PC-9 (cell line): ENCODE measurements at regions not wholly inside any gene's neighbourhood (a gene's known extent, or its start where the extent isn't known, plus 50 kb on each side); places are given as distances from the start of the nearest gene placed in this dataset.

ENCODE experiments used
- BruUV-seq: library from RNA; stranded (reverse); fragments of 400-500 nt; replicated peaks from 2 replicates; lab custom pipeline; 2021; lab: Mats Ljungman, UMichigan
- CTCF ChIA-PET: fragments of 300-600 bp; sonication (Branson Sonifier 250); formaldehyde crosslinking; loops from one replicate; lab custom pipeline; 2022; ENCODE audit warnings: antibody characterized with exemption; lab: Charles Lee
- POLR2A ChIA-PET: fragments of 300-600 bp; sonication (Branson Sonifier 250); formaldehyde crosslinking; loops from one replicate; lab custom pipeline; 2022; ENCODE audit warnings: antibody characterized with exemption; ENCODE audit not compliant: unreplicated experiment; lab: Charles Lee
- DNase-seq, 2 experiments: peaks; one replicate each; pipeline versions ENCODE4 v3.0.0 to v3.0.0-alpha.2; 2015 to 2022; ENCODE audit warnings: mixed read lengths in 1 of 2
- H2AFZ ChIP-seq: fragments of 200-600 bp; sonication (generic); 2 replicates; pipeline ENCODE4 v1.8.1; 2017; ENCODE audit warnings: antibody characterized with exemption
- H3F3A ChIP-seq: fragments of 200-600 bp; sonication (generic); 2 replicates; pipeline ENCODE4 v1.8.1; 2017; ENCODE audit warnings: antibody characterized with exemption, mild to moderate bottlenecking, low read depth; ENCODE audit not compliant: insufficient read depth
- H3K27ac ChIP-seq: fragments of 200-600 bp; sonication (generic); 2 replicates; pipeline ENCODE4 v1.6.1; 2016; ENCODE audit warnings: mixed run types
- H3K27me3 ChIP-seq: fragments of 200-600 bp; sonication (generic); 2 replicates; pipeline ENCODE4 v1.6.1; 2016; ENCODE audit warnings: low read depth, mixed run types; ENCODE audit not compliant: insufficient read depth
- H3K36me3 ChIP-seq: fragments of 200-600 bp; sonication (generic); 2 replicates; pipeline ENCODE4 v1.6.1; 2016; ENCODE audit warnings: low read depth, mixed run types
- H3K4me1 ChIP-seq: fragments of 200-600 bp; sonication (generic); replicated peaks from 2 replicates; pipeline ENCODE4 v1.6.1; 2016; ENCODE audit warnings: mixed run types; ENCODE audit not compliant: insufficient read depth
- H3K4me2 ChIP-seq: fragments of 200-600 bp; sonication (generic); 2 replicates; pipeline ENCODE4 v1.6.1; 2017; ENCODE audit warnings: mixed run types
- H3K4me3 ChIP-seq: fragments of 200-600 bp; sonication (generic); 2 replicates; pipeline ENCODE4 v1.6.1; 2016; ENCODE audit warnings: mixed run types
- H3K79me2 ChIP-seq: fragments of 200-600 bp; sonication (generic); 2 replicates; pipeline ENCODE4 v1.6.1; 2017; ENCODE audit warnings: low read depth, mixed run types
- H3K9me2 ChIP-seq: fragments of 200-600 bp; sonication (generic); 2 replicates; pipeline ENCODE4 v1.8.1; 2017; ENCODE audit warnings: mild to moderate bottlenecking; ENCODE audit not compliant: insufficient read depth
- H3K9me3 ChIP-seq: fragments of 200-600 bp; sonication (generic); 2 replicates; pipeline ENCODE4 v1.8.1; 2016; ENCODE audit warnings: low read depth; ENCODE audit not compliant: insufficient read depth
- H4K20me1 ChIP-seq: fragments of 200-600 bp; sonication (generic); 2 replicates; pipeline ENCODE4 v1.8.1; 2017; ENCODE audit not compliant: insufficient read depth
- CTCF ChIP-seq: fragments of 200-600 bp; sonication (generic); conservative IDR thresholded peaks from 2 replicates; pipeline ENCODE4 v1.6.1; 2017; ENCODE audit warnings: mixed run types, antibody characterized with exemption, mild to moderate bottlenecking, moderate library complexity
- EZH2 ChIP-seq: fragments of 200-600 bp; sonication (generic); IDR thresholded peaks from 2 replicates; pipeline ENCODE4 v1.8.0; 2017; ENCODE audit warnings: antibody characterized with exemption, low read depth
- intact Hi-C: fragments of 100-400 bp; cut with micrococcal nuclease; formaldehyde crosslinking; loops from one replicate; pipeline ENCODE4 v1.10.0; 2022; ENCODE audit not compliant: unreplicated experiment

GRCh38 chr3:166471074-166471767 lies 634.0 kb upstream of the BCHE start:
- no peak for TF ChIP-seq EZH2
- no peak for TF ChIP-seq CTCF
- no peaks in the 10 kb centered on the region for H3K79me2 ChIP-seq
- DNase-seq: no peak
- ChIA-PET POLR2A (no interaction called here), CTCF (no interaction called here)
- H2AFZ ChIP-seq: no peak overlapping the region
- H3K36me3 ChIP-seq: no peaks in the 10 kb centered on the region
- H3K27ac ChIP-seq: no peak overlapping the region
- H3K4me1 ChIP-seq: no peaks in the 10 kb centered on the region
- BruUV-seq: no TSS peak
- no peaks in the 10 kb centered on the region; the same call in 1 of the 2 replicates for H3K9me2 ChIP-seq
- H3F3A ChIP-seq: no peaks in the 10 kb centered on the region
- no peaks in the 10 kb centered on the region for H3K27me3 ChIP-seq
- no peaks in the 10 kb centered on the region for H4K20me1 ChIP-seq
- no peak overlapping the region for H3K4me3 ChIP-seq
- H3K4me2 ChIP-seq: no peak overlapping the region
- intact Hi-C loops: no loop called here
- H3K9me3 ChIP-seq: no peaks in the 10 kb centered on the region

GRCh38 chr3:166462891-166463470 lies 625.8 kb upstream of the BCHE start:
- CTCF ChIA-PET: no interaction called here
- TF ChIP-seq EZH2 (no peak), CTCF (no peak)

DNA sequence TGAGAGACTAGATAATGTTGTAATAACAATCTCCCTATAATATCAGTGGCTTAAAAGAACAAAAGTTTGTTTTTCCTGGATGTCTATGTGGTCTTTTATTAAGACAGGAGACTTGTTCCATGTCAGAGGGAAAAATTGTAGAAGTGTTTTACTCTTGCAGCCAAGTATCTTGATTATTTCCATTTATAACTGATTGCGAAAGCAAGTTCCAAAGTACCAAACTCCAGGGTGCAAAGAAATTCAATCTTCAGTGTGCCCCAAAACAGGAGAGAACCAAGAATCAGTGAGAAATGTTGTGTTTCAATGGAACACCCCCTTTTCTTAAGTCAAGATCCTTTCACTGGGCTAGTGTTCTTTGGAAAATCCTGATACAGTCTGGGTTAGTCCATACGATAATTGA lies 624.4 kb upstream of the BCHE start:
- BruUV-seq: no TSS peak
- H3K4me1 ChIP-seq: no peaks in the 10 kb centered on the region
- no peak overlapping the region for H3K4me3 ChIP-seq
- H3K9me2 ChIP-seq: no peaks in the 10 kb centered on the region; the same call in 1 of the 2 replicates
- H4K20me1 ChIP-seq: no peaks in the 10 kb centered on the region
- ChIA-PET POLR2A (no interaction called here), CTCF (no interaction called here)
- H3K9me3 ChIP-seq: no peaks in the 10 kb centered on the region
- no peak overlapping the region for H3K4me2 ChIP-seq
- no peaks in the 10 kb centered on the region for H3K79me2 ChIP-seq
- no peaks in the 10 kb centered on the region for H3K27me3 ChIP-seq
- peak overlapping the region; percentile 64; the same call in 1 of the 2 replicates for H2AFZ ChIP-seq
- H3F3A ChIP-seq: no peaks in the 10 kb centered on the region
- H3K27ac ChIP-seq: no peak overlapping the region
- no peaks in the 10 kb centered on the region for H3K36me3 ChIP-seq
- TF ChIP-seq EZH2: no peak
- no peak for TF ChIP-seq CTCF
- intact Hi-C loops: no loop called here
- no peak for DNase-seq

More at GRCh38 chr3:166462891-166463470, 625.8 kb upstream of the BCHE start:
- H2AFZ ChIP-seq: no peak overlapping the region
- POLR2A ChIA-PET: no interaction called here
- no peaks in the 10 kb centered on the region for H3K27me3 ChIP-seq
- no peak overlapping the region for H3K4me2 ChIP-seq
- intact Hi-C loops: no loop called here
- H3K79me2 ChIP-seq: no peaks in the 10 kb centered on the region
- H3K36me3 ChIP-seq: no peaks in the 10 kb centered on the region
- no peaks in the 10 kb centered on the region for H4K20me1 ChIP-seq
- H3K9me2 ChIP-seq: no peaks in the 10 kb centered on the region; the same call in 1 of the 2 replicates
- H3K27ac ChIP-seq: no peak overlapping the region
- no peaks in the 10 kb centered on the region for H3F3A ChIP-seq
- DNase-seq: no peak
- H3K4me3 ChIP-seq: no peak overlapping the region
- no peaks in the 10 kb centered on the region for H3K4me1 ChIP-seq
- no peaks in the 10 kb centered on the region for H3K9me3 ChIP-seq
- no TSS peak for BruUV-seq
